ENCODE measurements at regions not wholly inside any gene's neighbourhood (a gene's known extent, or its start where the extent isn't known, plus 50 kb on each side); places are given as distances from the start of the nearest gene placed in this dataset.

GRCh38 chr12:74608231-74608775 lies 70.7 kb downstream of the ATXN7L3B start:
- Histone ChIP-seq H3K9me3 (ENCODE audit: control insufficient read depth, insufficient read depth, low read depth, low read length) (no peaks in the 10 kb centered on the region), H3K27me3 (ENCODE audit: control insufficient read depth, insufficient read depth, low read length) (no peaks in the 10 kb centered on the region), H3K4me1 (ENCODE audit: control insufficient read depth, insufficient read depth, low read length) (no peaks in the 10 kb centered on the region), H3K4me3 (ENCODE audit: low read depth in 2 of 2, low read length in 2 of 2) (no peak overlapping the region), H3K36me3 (ENCODE audit: control insufficient read depth, insufficient read depth, low read length) (no peaks in the 10 kb centered on the region), H3K27ac (ENCODE audit: low read length) (no peak overlapping the region)
- DNase-seq (ENCODE audit: low read depth, low spot score) (no peak), ATAC-seq (no peak)
- BruUV-seq (replicated peaks) = no TSS peak
- TF ChIP-seq POLR2AphosphoS5 (IDR thresholded peaks at IDR 0.05; ENCODE audit: low read depth, low read length) (no peak), SIN3A (IDR thresholded peaks at IDR 0.05; ENCODE audit: borderline replicate concordance, insufficient read depth, low read depth, low read length) (no peak), CTCF (IDR thresholded peaks at IDR 0.05) (no peak), TCF7L2 (IDR thresholded peaks at IDR 0.05; ENCODE audit: low read depth, low read length) (no peak), REST (IDR thresholded peaks at IDR 0.05; ENCODE audit: insufficient read depth in 1 of 2, low read depth in 2 of 2, low read length in 1 of 2) (no peak)
- intact Hi-C loops (cut with micrococcal nuclease; ENCODE audit: unreplicated experiment) (no loop called here), in situ Hi-C loops (cut with HindIII; ENCODE audit: low pct_unique_long_range_greater_than_20kb, low sequenced_read_pairs) (no loop called here)
- ChIA-PET CTCF (interaction anchor here (0.9 kb wide), 1 partner anchor 605 kb away, joined by 5 read pairs; no protein-coding TSS in a partner anchor), POLR2A (no interaction called here)

- no peak for ATAC-seq
- Histone ChIP-seq H3K27ac (ENCODE audit: low read length) (no peak overlapping the region), H3K9me3 (ENCODE audit: control insufficient read depth, insufficient read depth, low read depth, low read length) (no peaks in the 10 kb centered on the region), H3K36me3 (ENCODE audit: control insufficient read depth, insufficient read depth, low read length) (no peaks in the 10 kb centered on the region), H3K27me3 (ENCODE audit: control insufficient read depth, insufficient read depth, low read length) (no peaks in the 10 kb centered on the region), H3K4me1 (ENCODE audit: control insufficient read depth, insufficient read depth, low read length) (no peaks in the 10 kb centered on the region), H3K4me3 (ENCODE audit: low read depth in 2 of 2, low read length in 2 of 2) (no peak overlapping the region)
- BruUV-seq (replicated peaks) = no TSS peak
- DNase-seq (ENCODE audit: low read depth, low spot score) = no peak
- CTCF ChIA-PET = no interaction called here
- intact Hi-C loops (cut with micrococcal nuclease; ENCODE audit: unreplicated experiment) (no loop called here), in situ Hi-C loops (cut with HindIII; ENCODE audit: low pct_unique_long_range_greater_than_20kb, low sequenced_read_pairs) (no loop called here)
- no peak for TF ChIP-seq POLR2AphosphoS5 (IDR thresholded peaks at IDR 0.05; ENCODE audit: low read depth, low read length)
- TF ChIP-seq TCF7L2 (IDR thresholded peaks at IDR 0.05; ENCODE audit: low read depth, low read length) = no peak
- no peak for TF ChIP-seq REST (IDR thresholded peaks at IDR 0.05; ENCODE audit: insufficient read depth in 1 of 2, low read depth in 2 of 2, low read length in 1 of 2)
- TF ChIP-seq SIN3A (IDR thresholded peaks at IDR 0.05; ENCODE audit: borderline replicate concordance, insufficient read depth, low read depth, low read length) = no peak
- no peak for TF ChIP-seq CTCF (IDR thresholded peaks at IDR 0.05)
- POLR2A ChIA-PET = no interaction called here
Observed at GRCh38 chr12:74610711-74611110, 73.1 kb downstream of the ATXN7L3B start.
